EH (cell line): ENCODE measurements at regions not wholly inside any gene's neighbourhood (a gene's known extent, or its start where the extent isn't known, plus 50 kb on each side); places are given as distances from the start of the nearest gene placed in this dataset.
A peak's percentile ranks its signal among the peaks of the same experiment; 100 is the strongest.
"Not testable (repeated sequence)": the region's sequence is repeated elsewhere in the genome, so short reads cannot be mapped to it uniquely, and the experiment has no call there.

Source experiments
- DNase-seq: peaks from one replicate; pipeline ENCODE4 v3.0.0-alpha.2; 2015; ENCODE audit warnings: low read depth

- no peak for DNase-seq
These were observed 204.5 kb downstream of the SREK1 start for GRCh38 chr5:66348387-66349125.

GRCh38 chr5:66351813-66352212, 207.7 kb downstream of the SREK1 start:
- DNase-seq, result no peak

DNA sequence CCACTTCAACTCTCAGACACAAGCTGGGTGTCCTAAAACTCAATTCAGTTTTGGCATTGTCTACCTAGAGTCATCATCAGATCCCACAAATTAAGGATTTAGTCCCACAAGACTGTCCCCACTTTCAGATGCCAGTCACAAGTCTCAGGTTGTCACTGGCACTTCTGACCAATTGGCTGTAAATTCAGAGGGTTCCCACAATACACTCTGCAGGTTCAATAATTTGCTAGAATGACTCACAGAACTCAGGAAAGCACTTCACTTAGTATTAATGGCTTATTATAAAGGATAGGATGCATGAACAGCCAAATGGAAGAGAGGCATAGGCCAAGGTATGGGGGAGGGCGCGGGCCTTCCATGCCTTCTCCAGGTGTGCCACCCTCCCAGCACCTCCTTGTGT, 209.1 kb downstream of the SREK1 start:
- DNase-seq, result no peak

DNA sequence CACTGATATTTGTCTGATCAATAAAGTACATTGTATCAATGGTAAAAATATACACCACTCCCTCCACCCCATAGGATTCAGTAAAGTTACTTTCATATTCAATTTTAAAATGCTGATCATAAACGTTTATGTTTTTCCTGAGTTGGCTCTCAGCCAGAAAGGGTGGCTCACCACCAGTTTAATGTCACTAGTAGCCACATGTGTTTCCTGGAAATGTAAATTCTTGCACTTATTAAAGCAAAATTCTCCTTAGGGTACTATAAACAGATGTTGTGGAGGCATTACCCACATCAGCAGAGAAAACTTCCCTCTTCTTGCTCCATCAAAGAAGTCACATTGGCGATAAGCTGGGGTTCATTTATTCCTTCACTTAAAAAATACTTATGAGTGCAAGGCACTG, 210.3 kb downstream of the SREK1 start:
- DNase-seq, result no peak

GRCh38 chr5:66356011-66356565, 212.0 kb downstream of the SREK1 start:
- peak; percentile 27 for DNase-seq

DNA sequence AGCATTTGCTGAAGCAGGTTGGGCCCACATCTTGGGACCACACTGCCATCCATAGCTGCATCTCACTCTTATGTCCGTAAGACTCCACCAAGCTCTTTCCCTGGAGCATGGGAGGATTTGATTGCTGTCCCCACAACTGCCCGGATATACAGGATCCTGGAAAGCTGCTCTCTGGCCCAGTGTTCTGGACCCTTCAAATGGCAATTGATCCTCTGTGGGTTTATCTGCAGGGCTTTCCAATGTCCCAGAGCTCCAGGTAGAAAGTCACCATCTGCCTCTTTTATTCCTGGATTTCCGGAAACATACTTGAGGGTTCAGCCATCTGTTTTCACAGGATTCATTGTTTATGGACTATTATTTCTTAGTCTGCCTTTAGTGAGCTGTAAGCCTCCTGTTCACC, 214.6 kb downstream of the SREK1 start:
- no peak for DNase-seq

DNA sequence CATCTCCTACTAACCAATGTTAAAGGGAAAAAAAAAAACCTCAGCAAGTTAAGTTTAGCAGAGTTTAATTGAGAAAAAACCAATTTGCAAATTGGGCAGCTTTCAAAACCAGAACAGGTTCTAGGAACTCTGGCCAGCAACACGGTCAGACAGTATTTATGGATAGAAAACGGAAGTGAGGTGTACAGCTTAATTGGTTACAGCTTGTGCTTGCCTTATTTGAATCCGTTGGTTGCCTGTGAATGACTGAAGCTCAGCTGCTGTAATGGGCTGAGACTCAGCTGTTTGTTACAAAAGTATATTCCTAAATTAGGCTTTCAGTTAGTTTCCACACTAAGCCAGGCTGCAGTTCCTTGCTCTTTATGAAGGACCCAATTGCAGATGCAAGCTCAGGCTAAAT, 217.0 kb downstream of the SREK1 start:
- no peak for DNase-seq

GRCh38 chr5:66362046-66362445, 217.9 kb downstream of the SREK1 start:
- no peak for DNase-seq

- DNase-seq, result no peak
These were observed 218.6 kb downstream of the SREK1 start for GRCh38 chr5:66362687-66363086.

DNA sequence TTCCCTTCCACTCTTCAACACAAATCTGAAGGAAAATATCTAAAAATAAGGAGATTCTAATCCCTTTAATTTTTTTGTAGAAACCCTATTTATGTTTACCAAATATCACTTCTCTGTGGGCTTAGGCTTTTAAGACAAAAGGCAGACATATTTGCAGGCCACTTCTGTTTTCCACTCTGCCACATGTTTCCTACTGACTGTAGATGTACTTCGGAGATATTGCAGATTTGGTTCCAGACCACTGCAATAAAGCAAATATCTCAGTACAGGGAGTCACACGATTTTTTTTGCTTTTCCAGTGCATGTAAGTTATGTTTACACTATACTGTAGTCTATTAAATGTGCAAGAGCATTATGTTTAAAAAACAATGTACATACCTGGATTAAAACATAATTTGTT, 219.0 kb downstream of the SREK1 start:
- no peak for DNase-seq

GRCh38 chr5:66364186-66364585, 220.1 kb downstream of the SREK1 start:
- DNase-seq, result no peak

GRCh38 chr5:66365981-66366380, 221.9 kb downstream of the SREK1 start:
- DNase-seq, result no peak

DNA sequence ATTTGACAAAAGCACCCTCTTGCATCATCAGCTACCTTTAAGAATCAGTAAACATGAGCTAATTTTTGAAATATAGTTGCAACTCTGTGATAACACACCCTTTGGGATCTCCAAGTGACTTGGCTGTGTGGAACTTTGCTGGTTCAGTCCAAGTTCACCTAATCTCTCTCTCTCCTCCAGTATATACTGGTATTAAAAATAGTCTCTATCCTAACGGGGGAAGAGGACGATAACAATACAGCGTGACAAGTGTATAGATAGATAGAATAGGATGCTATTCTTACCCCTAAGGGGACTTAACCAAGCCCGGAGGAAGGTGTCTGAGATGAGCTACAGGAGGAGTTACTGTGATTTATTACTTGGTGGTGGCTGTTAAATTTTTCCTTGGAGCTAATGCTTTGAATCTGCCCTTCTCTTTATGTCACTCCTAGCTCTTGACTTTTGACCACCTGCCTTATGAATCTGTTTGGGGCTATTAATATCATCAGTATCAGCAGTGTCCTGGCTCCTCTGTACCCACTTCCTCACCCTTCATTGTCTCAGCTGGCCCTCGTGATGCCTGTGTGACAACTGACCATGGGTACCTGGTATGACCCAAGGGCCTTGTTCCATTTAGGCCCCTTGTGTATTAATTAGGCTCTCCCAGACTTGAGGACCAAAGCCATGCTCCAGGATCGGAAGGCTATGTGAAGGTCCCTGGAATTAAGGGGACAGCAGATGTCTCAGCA, 223.9 kb downstream of the SREK1 start:
- no peak for DNase-seq

- no peak for DNase-seq
These were observed 224.7 kb downstream of the SREK1 start for GRCh38 chr5:66368811-66369210.

GRCh38 chr5:66377747-66378146, 218.4 kb upstream of the MAST4 start:
- no peak for DNase-seq

- DNase-seq, result no peak
These were observed 217.8 kb upstream of the MAST4 start for GRCh38 chr5:66378407-66378806.

- no peak for DNase-seq
These were observed 214.0 kb upstream of the MAST4 start for GRCh38 chr5:66382152-66382551.

DNA sequence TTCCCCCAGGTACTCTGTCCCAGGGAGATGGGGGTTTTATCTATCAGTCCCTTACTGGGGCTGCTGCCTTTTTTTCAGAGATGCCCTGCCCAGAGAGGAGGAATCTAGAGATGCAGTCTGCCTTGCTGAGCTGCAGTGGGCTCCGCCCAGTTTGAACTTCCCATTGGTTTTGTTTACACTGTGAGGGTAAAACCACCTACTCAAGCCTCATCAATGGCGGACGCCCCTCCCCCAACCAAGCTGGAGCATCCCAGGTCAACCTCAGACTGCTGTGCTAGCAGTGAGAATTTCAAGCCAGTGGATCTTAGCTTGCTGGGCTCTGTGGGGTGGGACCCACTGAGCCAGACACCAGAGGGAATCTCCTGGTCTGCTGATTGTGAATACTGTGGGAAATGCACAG, 191.0 kb upstream of the MAST4 start:
- not testable (repeated sequence) for DNase-seq

DNA sequence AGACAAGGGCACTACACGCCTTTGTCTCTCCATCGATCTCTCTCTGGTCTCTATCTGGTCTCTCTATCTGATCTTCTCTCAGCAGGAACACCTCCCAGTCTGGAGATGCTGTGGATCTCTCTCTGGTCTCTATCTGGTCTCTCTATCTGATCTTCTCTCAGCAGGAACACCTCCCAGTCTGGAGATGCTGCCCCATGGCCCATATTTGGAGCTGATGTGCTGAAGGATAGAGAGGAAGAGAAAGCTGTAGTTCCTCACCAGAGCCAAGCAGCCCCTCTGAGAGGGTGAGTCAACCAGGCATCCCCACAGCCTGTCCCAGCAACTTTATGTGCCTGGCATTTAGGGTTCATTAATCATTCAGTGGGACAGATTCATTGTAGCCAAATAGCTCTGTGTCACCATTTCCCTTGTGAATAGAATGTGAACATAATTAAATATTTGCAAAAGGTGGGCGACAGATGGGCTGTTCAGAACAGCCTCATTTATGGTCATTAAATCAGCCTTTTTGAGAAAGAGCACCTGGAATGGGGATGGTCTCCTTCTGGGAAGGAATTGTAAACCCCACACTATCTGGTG, 189.3 kb upstream of the MAST4 start:
- no peak for DNase-seq

DNA sequence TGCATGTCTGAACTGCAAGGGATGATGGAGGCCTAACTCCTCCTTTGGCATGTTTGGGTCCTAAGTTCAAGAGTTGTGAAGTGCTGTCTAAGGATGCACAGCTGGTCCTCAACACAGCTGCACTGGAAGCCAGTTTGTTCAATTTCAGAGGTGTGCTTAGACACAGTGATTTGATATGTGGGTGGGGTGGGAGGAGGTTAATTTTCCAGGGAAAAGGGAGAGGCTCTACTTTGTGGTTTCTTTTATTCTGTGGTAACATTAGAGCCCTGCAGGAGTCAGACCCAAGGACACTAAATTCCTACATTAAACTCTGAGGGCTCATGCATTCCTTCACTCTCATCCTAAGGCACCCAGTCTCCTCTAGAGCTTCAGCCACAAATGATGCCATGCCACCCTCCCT, 188.4 kb upstream of the MAST4 start:
- DNase-seq, result no peak

GRCh38 chr5:66408576-66408975, 187.6 kb upstream of the MAST4 start:
- DNase-seq, result no peak

- DNase-seq, result no peak
These were observed 186.1 kb upstream of the MAST4 start for GRCh38 chr5:66410122-66410521.

GRCh38 chr5:66411701-66412100, 184.5 kb upstream of the MAST4 start:
- DNase-seq, result no peak
